ENCODE measurements at regions not wholly inside any gene's neighbourhood (a gene's known extent, or its start where the extent isn't known, plus 50 kb on each side); places are given as distances from the start of the nearest gene placed in this dataset.

- Histone ChIP-seq H3K27me3 (no peaks in the 10 kb centered on the region), H3K4me3 (ENCODE audit: low read depth, low read length) (no peak overlapping the region), H3K36me3 (no peaks in the 10 kb centered on the region), H3K9me3 (no peaks in the 10 kb centered on the region), H3K4me1 (no peaks in the 10 kb centered on the region)
- TF ChIP-seq CTCF (IDR thresholded peaks at IDR 0.05; ENCODE audit: low read depth, low read length) = peak; percentile 59
- no peak for DNase-seq
Measured at GRCh38 chr15:99909592-99910295, 176.5 kb upstream of the LYSMD4 start.

DNA sequence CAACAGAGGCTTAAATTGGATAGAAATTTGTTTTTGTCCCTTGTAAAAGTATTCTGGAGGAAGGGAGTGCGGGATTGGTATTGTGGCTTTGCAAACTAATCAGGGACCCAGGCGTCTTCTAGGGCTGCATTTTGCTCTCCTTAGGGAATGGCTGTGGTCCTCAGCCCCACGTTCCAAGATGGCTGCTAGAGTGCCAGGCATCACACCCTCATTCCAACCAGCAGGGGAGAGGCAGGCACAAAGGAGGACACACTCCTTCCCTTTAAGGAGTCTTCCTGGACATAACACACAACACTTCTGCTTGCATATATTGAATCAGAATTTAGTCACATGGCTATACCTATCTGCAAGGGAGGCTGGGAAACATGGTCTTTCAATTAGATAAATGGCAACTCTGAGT is 174.5 kb upstream of the LYSMD4 start:
- no peaks in the 10 kb centered on the region for H3K27me3 ChIP-seq
- TF ChIP-seq CTCF (IDR thresholded peaks at IDR 0.05; ENCODE audit: low read depth, low read length) = no peak
- H3K36me3 ChIP-seq = no peaks in the 10 kb centered on the region
- H3K4me1 ChIP-seq = no peaks in the 10 kb centered on the region
- no peaks in the 10 kb centered on the region for H3K9me3 ChIP-seq
- no peak for DNase-seq
- no peak overlapping the region for H3K4me3 ChIP-seq (ENCODE audit: low read depth, low read length)

- no peaks in the 10 kb centered on the region for H3K9me3 ChIP-seq
Measured at GRCh38 chr15:99906793-99907192, 173.6 kb upstream of the LYSMD4 start.

GRCh38 chr15:99906311-99906710 is 173.1 kb upstream of the LYSMD4 start:
- no peaks in the 10 kb centered on the region for H3K36me3 ChIP-seq

More at GRCh38 chr15:99906793-99907192, 173.6 kb upstream of the LYSMD4 start:
- Histone ChIP-seq H3K27me3 (no peaks in the 10 kb centered on the region), H3K36me3 (no peaks in the 10 kb centered on the region), H3K4me3 (ENCODE audit: low read depth, low read length) (no peak overlapping the region), H3K4me1 (no peaks in the 10 kb centered on the region)
- no peak for TF ChIP-seq CTCF (IDR thresholded peaks at IDR 0.05; ENCODE audit: low read depth, low read length)
- no peak for DNase-seq

DNA sequence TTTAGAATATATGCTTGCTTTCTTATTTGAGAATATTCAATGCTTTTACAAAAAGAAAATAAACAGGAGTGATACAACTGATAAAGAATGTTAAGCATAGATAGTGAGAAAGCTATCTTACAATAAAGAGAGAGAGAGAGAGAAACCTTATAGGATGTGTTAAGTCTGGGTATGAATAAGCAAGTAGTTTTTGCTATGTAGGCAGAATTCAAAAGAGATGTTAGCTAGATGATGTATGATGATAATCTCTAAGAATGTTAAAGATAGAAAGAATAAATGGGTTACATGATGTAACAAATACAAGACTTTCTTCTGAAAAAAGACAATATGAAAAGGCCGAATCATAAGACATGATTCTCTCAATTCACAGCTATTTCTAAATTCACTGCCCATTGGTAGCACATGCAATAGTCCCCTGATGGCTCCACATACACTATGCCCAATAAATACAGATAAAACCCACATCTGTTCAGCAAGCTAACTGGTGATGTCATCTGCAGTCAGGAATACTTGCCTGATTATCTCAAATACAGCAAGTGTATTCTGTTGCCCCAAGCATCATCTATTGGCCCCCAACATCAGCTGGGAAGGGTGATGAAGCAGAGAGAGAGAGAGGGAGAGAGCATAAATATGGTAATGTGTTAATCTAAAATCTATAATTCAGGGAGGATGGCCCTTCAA is 169.2 kb upstream of the LYSMD4 start:
- H3K27me3 ChIP-seq = no peaks in the 10 kb centered on the region
- no peak overlapping the region for H3K4me3 ChIP-seq (ENCODE audit: low read depth, low read length)
- no peak for TF ChIP-seq CTCF (IDR thresholded peaks at IDR 0.05; ENCODE audit: low read depth, low read length)
- no peak for DNase-seq
- no peaks in the 10 kb centered on the region for H3K9me3 ChIP-seq
- H3K36me3 ChIP-seq = no peaks in the 10 kb centered on the region
- no peaks in the 10 kb centered on the region for H3K4me1 ChIP-seq

More at GRCh38 chr15:99906311-99906710, 173.1 kb upstream of the LYSMD4 start:
- H3K9me3 ChIP-seq = no peaks in the 10 kb centered on the region
- H3K4me3 ChIP-seq (ENCODE audit: low read depth, low read length) = no peak overlapping the region
- H3K27me3 ChIP-seq = no peaks in the 10 kb centered on the region
- DNase-seq = no peak
- TF ChIP-seq CTCF (IDR thresholded peaks at IDR 0.05; ENCODE audit: low read depth, low read length) = no peak
- no peaks in the 10 kb centered on the region for H3K4me1 ChIP-seq

DNA sequence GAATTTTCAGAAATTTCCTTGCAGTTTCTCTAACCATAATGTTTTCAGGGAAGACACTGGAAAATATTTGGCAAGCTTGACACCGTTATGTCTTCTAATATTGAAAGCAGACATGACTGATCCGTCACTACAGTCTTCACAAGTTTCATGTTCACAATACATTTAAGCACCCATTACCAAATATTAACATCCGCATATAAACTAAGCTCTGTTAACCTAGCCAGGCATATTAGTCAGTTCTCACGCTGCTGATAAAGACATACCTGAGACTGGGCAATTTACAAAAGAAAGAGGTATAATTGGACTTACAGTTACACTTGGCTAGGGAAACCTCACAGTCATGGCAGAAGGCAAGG is 162.7 kb upstream of the LYSMD4 start:
- no peak for TF ChIP-seq CTCF (IDR thresholded peaks at IDR 0.05; ENCODE audit: low read depth, low read length)
- no peak overlapping the region for H3K4me3 ChIP-seq (ENCODE audit: low read depth, low read length)
- H3K27me3 ChIP-seq = no peaks in the 10 kb centered on the region
- H3K9me3 ChIP-seq = no peaks in the 10 kb centered on the region
- no peaks in the 10 kb centered on the region for H3K36me3 ChIP-seq
- DNase-seq = no peak
- no peaks in the 10 kb centered on the region for H3K4me1 ChIP-seq
